Mesodermal cell (in vitro differentiated cells): ENCODE measurements at regions not wholly inside any gene's neighbourhood (a gene's known extent, or its start where the extent isn't known, plus 50 kb on each side); places are given as distances from the start of the nearest gene placed in this dataset.
"Not testable (repeated sequence)": the region's sequence is repeated elsewhere in the genome, so short reads cannot be mapped to it uniquely, and the experiment has no call there.

ENCODE experiments used
- H3K27ac ChIP-seq: 2 replicates; pipeline ENCODE4 v1.7.0; 2013; ENCODE audit warnings: mild to moderate bottlenecking, low read depth, low read length, moderate library complexity; ENCODE audit not compliant: severe bottlenecking
- H3K36me3 ChIP-seq: 2 replicates; pipeline ENCODE4 v1.7.1; 2013; ENCODE audit warnings: mild to moderate bottlenecking, low read length, moderate library complexity; ENCODE audit not compliant: control insufficient read depth, insufficient read depth
- H3K4me1 ChIP-seq: one replicate; pipeline ENCODE4 v1.7.1; 2013; ENCODE audit warnings: mild to moderate bottlenecking, low read length; ENCODE audit not compliant: insufficient read depth, control insufficient read depth, poor library complexity, severe bottlenecking
- H3K4me3 ChIP-seq: 2 replicates; pipeline ENCODE4 v1.7.0; 2013; ENCODE audit warnings: low read length, control low read depth, mild to moderate bottlenecking; ENCODE audit not compliant: insufficient read depth, poor library complexity, severe bottlenecking; ENCODE audit errors: extremely low read depth
- H3K9me3 ChIP-seq: 2 replicates; pipeline ENCODE4 v1.7.1; 2013; ENCODE audit warnings: mild to moderate bottlenecking, low read length, moderate library complexity; ENCODE audit not compliant: control insufficient read depth
- WGBS, 2 experiments: methylation state at CpG; one replicate each; pipeline ENCODE4 v1.1.5; 2013; ENCODE audit warnings: missing lambda C conversion rate in 2 of 2; ENCODE audit not compliant: insufficient coverage in 2 of 2; 5-methylcytosine and 5-hydroxymethylcytosine counted together

DNA sequence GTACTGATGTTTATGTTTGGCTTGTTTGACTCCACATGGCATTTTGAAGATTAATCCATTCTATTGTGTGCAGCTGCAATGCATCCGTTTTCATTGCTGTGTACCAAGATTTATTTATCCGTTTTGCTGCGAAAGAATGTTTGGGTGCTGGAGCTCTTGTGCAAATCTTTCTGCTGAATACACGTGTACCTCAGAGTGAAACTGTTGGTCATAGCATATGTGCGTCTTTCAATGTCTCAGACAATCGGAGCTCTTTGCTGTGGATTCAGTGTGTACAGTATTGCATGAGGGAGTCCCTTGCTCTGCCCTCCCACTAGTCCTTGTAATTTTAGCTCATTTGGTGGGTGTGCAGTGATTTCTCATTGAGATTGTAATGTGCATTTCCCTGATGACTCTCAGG lies 545.4 kb downstream of the TBC1D22A start:
- Histone ChIP-seq H3K27ac (no peak overlapping the region), H3K4me1 (no peaks in the 10 kb centered on the region), H3K9me3 (peaks cover 72% of the 10 kb centered on the region), H3K4me3 (no peak overlapping the region), H3K36me3 (no peaks in the 10 kb centered on the region)
- 67 to 78% methylated on average over 5 to 6 of the region's 6 CpGs for WGBS, 2 experiments

DNA sequence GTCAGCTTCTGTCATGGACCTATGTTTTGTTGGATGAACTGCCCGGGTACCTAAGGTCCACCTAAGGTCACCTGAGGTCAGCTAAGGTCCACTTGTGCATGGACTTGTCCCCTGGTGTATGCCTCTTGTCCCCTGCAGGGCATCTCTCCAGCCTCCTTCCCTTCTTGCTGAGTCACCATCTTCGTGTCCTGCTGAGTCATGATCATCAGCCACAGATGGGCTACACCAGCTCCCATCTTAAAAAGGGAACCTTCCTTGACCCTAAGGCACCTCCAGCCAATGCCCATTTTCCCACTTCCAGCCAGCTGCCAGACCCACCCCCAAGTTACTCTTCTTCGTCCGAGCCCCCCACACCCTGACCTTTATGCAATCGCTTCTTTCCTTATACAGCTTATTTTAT lies 544.9 kb downstream of the TBC1D22A start:
- Histone ChIP-seq H3K27ac (no peak overlapping the region), H3K36me3 (no peaks in the 10 kb centered on the region), H3K4me1 (no peaks in the 10 kb centered on the region), H3K9me3 (peaks cover 72% of the 10 kb centered on the region), H3K4me3 (no peak overlapping the region)
- WGBS, 2 experiments = 58 to 63% methylated on average over 1 to 3 of the region's 5 CpGs

DNA sequence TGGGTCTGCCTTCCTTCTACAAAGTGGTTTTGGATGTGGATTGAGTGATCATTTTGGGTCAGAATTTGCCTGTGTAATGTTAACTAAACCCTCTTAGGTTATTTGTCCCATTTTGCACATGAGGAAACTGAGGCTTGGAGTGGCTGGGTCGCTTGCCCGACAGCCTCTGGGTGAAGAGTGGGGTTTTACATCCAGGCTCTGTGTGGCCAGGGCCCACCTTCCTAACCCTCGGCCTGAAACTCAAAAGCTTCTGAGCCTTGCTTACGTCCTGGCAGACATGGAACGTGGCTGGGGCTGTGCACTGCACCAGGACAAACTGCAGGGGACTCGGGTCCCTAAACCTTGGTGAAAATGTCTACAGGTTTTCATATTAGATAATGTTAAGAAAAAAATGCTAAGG lies 542.4 kb downstream of the TBC1D22A start:
- no peak overlapping the region for H3K27ac ChIP-seq
- whole genome bisulfite sequencing, 2 experiments = 71 to 72% methylated on average over 5 of the region's 6 CpGs

DNA sequence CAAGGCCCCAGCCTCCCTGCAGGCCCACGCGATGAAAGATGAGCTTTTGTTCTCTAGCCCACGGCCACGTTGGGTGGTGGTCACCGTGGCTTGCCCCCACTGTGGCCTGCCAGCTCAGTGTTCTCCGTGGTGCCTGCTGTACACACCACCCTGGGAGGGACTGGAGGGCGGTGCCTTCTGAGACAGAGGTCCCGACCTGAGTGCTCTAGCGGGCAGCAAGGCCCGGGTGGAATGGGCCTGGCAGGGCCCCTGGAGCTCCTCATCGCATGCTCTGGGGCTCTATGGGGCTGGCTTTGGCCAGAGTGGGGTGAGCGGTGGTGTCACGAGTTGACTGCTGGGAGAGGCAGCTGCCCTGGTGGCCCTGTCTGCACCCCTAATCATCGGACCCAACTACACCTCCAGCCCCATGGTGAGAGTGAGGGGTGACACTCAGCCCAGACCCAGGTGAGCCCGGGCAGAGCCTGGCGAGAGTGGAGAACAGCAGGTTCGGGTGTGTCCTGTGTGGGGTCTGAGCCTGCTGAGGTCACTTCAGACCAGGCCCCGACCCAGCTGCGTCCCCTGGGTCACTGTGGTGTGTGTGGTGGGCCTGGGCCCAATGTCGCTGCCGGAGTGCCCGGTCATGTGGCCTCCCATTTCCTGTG lies 541.9 kb downstream of the TBC1D22A start:
- Histone ChIP-seq H3K4me3 (no peak overlapping the region), H3K9me3 (peaks cover 70% of the 10 kb centered on the region), H3K36me3 (no peaks in the 10 kb centered on the region), H3K4me1 (no peaks in the 10 kb centered on the region), H3K27ac (no peak overlapping the region)
- WGBS, 2 experiments = 81 to 89% methylated on average over 18 of the region's 22 CpGs

More for the DNA sequence above, 542.4 kb downstream of the TBC1D22A start:
- no peaks in the 10 kb centered on the region for H3K36me3 ChIP-seq
- H3K4me1 ChIP-seq = no peaks in the 10 kb centered on the region
- H3K9me3 ChIP-seq = peaks cover 71% of the 10 kb centered on the region
- no peak overlapping the region for H3K4me3 ChIP-seq

DNA sequence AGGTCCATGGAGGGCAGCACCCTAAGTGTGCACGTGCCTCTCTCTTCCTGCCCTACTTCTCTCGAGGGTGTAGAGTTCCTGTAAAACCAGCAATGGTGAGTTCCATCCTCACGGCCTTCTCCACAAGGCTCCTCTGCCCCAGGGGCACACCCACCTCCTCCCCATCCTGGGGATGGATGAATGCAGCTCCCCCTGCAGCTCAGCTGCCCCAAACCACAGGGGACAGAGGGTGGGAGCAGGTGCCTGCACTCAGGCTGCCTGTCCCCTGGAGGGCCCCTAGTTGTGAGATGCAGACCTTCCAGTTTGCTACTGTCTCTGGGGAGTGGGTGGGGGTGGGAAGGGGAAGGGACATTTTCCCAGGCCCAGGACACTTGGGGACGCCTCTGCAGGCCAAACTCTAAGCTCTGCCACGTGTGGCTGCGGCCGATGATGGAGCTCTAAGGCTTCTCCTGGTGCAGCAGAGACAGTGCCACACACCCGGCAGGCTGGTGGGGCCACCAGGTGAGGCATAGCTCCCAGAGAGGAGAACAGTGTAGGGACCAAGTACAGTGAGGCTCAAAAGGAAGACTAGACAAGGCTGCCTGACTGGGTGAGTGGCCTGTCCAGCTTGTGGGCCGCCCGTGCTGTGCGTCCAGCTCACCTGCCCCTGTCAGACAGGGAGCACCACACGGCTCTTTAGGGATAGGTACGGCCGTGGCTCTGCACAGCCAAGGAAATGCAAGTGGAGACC lies 540.9 kb downstream of the TBC1D22A start:
- 70 to 76% methylated on average over 11 to 13 of the region's 14 CpGs for WGBS, 2 experiments
- H3K9me3 ChIP-seq = peaks cover 73% of the 10 kb centered on the region
- no peaks in the 10 kb centered on the region for H3K36me3 ChIP-seq
- no peak overlapping the region for H3K27ac ChIP-seq
- H3K4me1 ChIP-seq = no peaks in the 10 kb centered on the region
- H3K4me3 ChIP-seq = no peak overlapping the region

GRCh38 chr22:47302587-47302986 lies 540.1 kb downstream of the TBC1D22A start:
- peaks cover 69% of the 10 kb centered on the region for H3K9me3 ChIP-seq
- not testable (repeated sequence) for H3K4me3 ChIP-seq, H3K27ac ChIP-seq, H3K36me3 ChIP-seq, H3K4me1 ChIP-seq
- 77 to 96% methylated on average over 1 of the region's 1 CpG for WGBS, 2 experiments

DNA sequence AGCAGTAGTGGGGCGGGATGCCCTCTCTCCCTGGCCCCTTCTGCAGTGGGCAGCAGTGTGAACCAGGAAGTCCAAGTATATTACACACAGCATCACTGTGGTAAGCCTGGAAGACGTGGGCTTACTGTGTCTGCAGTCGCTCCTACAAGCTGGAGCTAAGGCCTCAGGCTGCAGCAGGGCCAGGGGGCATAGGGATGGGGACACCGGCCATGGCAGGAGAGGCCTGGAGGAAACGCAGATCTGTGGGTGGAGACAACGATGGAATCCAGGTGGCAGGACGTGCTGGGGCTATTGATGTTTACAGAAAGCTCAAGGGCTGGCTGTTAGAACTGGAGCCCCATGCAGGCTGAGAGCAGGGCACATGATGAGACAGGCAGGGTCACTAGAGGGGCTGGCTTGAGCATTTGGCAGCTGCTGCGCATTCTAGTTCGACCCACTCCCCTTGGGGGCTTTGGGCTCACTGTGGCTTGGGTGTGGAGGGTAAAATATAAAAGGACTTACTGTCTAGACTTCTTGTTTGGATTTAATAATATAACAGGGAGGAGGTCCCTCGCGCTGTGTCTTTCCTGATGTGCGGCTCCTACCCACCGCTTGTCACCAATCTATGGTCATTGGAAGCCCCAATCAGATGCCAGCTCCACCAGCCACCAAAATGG lies 539.5 kb downstream of the TBC1D22A start:
- H3K27ac ChIP-seq = no peak overlapping the region
- 52 to 64% methylated on average over 6 to 11 of the region's 13 CpGs for WGBS, 2 experiments
- H3K9me3 ChIP-seq = peaks cover 68% of the 10 kb centered on the region
- H3K4me3 ChIP-seq = no peak overlapping the region
- no peaks in the 10 kb centered on the region for H3K36me3 ChIP-seq
- H3K4me1 ChIP-seq = no peaks in the 10 kb centered on the region

GRCh38 chr22:47300698-47301405 lies 538.4 kb downstream of the TBC1D22A start:
- Histone ChIP-seq H3K4me1 (no peaks in the 10 kb centered on the region), H3K27ac (no peak overlapping the region), H3K4me3 (no peak overlapping the region), H3K9me3 (peaks cover 72% of the 10 kb centered on the region), H3K36me3 (no peaks in the 10 kb centered on the region)
- 67 to 69% methylated on average over 8 of the region's 11 CpGs for WGBS, 2 experiments

- Histone ChIP-seq H3K4me3 (no peak overlapping the region), H3K36me3 (no peaks in the 10 kb centered on the region), H3K4me1 (no peaks in the 10 kb centered on the region), H3K9me3 (peaks cover 72% of the 10 kb centered on the region), H3K27ac (no peak overlapping the region)
- 81 to 83% methylated on average over 18 to 19 of the region's 21 CpGs for WGBS, 2 experiments
Observed at GRCh38 chr22:47299863-47300697, 537.6 kb downstream of the TBC1D22A start.
